Kidney epithelial cell (primary cell): ENCODE measurements at regions not wholly inside any gene's neighbourhood (a gene's known extent, or its start where the extent isn't known, plus 50 kb on each side); places are given as distances from the start of the nearest gene placed in this dataset.

ENCODE experiments used
- DNase-seq: peaks from one replicate; pipeline ENCODE4 v3.0.0-alpha.2; 2010; ENCODE audit warnings: low read depth
- H3K27me3 ChIP-seq: 2 replicates; pipeline ENCODE4 v1.6.0; 2011; ENCODE audit warnings: low read length; ENCODE audit not compliant: control insufficient read depth, insufficient read depth
- H3K36me3 ChIP-seq: 2 replicates; pipeline ENCODE4 v1.5.1; 2011; ENCODE audit warnings: low read length; ENCODE audit not compliant: control insufficient read depth, insufficient read depth
- H3K4me3 ChIP-seq: 2 replicates; pipeline ENCODE4 v1.5.1; 2011; ENCODE audit warnings: low read depth, mild to moderate bottlenecking, control low read depth, low read length
- TF ChIP-seq, protein P1 (sequence below): IDR thresholded peaks from 2 replicates; pipeline ENCODE4 v1.5.1; 2011; ENCODE audit warnings: mild to moderate bottlenecking, moderate library complexity, low read length, control low read depth, inconsistent platforms; ENCODE audit not compliant: insufficient read depth, poor library complexity, severe bottlenecking

DNA sequence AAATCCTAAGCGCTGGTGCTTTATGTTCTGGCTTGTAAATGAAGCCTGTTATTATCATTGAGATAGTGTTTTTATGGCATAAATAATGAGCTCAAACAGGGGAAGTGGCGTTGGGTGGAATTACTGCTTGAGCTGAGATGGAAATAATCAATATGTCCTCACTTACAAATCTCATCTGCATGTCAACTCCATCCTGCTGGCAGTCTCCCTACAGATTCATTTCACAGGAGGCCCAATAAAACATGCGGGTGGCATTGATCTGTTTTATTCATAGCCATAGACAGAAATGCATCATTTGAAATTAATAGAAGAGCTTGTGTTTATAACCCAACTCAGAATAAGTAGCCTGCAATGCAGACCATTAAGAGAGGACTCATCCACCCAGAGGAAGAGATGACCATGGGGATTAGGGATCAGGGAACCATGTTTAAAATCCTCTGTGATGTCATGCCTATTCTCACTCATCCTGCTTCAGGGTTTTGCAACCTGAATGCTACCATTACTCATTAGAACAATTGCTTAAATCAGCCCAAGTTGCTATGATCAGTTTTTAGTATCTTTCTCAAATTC, 680.4 kb downstream of the TLR4 start:
- H3K27me3 ChIP-seq: no peaks in the 10 kb centered on the region
- no peaks in the 10 kb centered on the region for H3K36me3 ChIP-seq
- no peak for DNase-seq
- TF ChIP-seq, protein P1, sequence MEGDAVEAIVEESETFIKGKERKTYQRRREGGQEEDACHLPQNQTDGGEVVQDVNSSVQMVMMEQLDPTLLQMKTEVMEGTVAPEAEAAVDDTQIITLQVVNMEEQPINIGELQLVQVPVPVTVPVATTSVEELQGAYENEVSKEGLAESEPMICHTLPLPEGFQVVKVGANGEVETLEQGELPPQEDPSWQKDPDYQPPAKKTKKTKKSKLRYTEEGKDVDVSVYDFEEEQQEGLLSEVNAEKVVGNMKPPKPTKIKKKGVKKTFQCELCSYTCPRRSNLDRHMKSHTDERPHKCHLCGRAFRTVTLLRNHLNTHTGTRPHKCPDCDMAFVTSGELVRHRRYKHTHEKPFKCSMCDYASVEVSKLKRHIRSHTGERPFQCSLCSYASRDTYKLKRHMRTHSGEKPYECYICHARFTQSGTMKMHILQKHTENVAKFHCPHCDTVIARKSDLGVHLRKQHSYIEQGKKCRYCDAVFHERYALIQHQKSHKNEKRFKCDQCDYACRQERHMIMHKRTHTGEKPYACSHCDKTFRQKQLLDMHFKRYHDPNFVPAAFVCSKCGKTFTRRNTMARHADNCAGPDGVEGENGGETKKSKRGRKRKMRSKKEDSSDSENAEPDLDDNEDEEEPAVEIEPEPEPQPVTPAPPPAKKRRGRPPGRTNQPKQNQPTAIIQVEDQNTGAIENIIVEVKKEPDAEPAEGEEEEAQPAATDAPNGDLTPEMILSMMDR: no peak
- no peak overlapping the region for H3K4me3 ChIP-seq

DNA sequence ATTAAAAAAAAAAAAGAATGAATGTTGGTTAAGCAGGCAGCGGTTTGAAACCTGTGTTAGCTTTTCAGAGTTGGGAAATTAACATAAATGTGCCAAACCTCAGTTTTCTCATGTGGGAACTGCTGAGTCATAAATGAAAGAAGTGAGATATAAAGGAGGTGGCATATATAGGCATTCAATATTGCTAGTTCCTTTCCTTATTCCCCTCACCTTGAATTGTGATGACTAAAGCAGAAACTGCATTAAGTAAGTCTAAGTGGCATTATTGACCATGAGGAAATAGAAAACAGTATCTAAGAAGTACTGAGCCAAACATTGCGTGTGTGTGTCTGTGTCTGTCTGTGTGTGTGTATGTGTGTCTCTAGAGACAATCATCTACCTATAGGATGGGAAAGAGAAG, 691.2 kb downstream of the TLR4 start:
- no peak for DNase-seq
- no peaks in the 10 kb centered on the region for H3K36me3 ChIP-seq
- TF ChIP-seq, protein P1: no peak
- no peaks in the 10 kb centered on the region for H3K27me3 ChIP-seq
- H3K4me3 ChIP-seq: no peak overlapping the region

- Histone ChIP-seq H3K4me3 (no peak overlapping the region), H3K36me3 (no peaks in the 10 kb centered on the region), H3K27me3 (no peaks in the 10 kb centered on the region)
- TF ChIP-seq, protein P1: no peak
- DNase-seq: no peak
Observed at GRCh38 chr9:118401546-118401945, 697.3 kb downstream of the TLR4 start.

GRCh38 chr9:118414676-118415075, 710.5 kb downstream of the TLR4 start:
- TF ChIP-seq, protein P1: no peak
- Histone ChIP-seq H3K27me3 (no peaks in the 10 kb centered on the region), H3K4me3 (no peak overlapping the region), H3K36me3 (no peaks in the 10 kb centered on the region)
- DNase-seq: no peak

DNA sequence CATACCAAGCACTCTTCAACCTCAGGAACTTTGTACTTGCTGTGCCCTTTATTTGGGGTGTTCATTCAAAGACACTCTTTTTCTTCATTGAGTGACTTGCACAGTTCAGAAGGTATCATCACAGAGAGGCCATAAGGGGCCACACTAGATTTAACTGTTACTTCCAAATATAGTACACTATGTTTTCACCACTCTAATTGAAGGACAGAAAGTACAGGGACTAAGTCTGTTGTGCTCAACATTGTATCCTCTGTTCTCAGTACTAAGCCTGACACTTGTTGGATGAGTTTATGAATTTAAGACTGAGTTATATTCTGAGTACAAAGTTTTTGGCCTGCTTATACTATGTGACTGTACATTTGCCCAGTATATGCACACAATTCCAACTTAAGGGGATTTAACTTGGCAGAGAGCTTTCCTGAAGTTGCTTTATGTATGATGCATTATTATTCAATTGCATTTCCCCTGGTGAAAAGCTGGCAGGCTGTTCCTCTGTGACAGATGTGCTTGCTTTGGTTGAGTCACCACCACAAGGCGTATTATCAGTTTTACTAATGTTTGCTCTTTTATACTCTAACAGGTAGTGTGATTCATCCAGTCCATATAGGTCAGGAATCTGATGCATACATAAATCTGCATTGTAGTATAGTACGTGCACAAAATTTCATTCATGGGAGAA, 714.8 kb downstream of the TLR4 start:
- no peak for DNase-seq
- H3K27me3 ChIP-seq: no peaks in the 10 kb centered on the region
- no peak overlapping the region for H3K4me3 ChIP-seq
- TF ChIP-seq, protein P1: no peak
- H3K36me3 ChIP-seq: no peaks in the 10 kb centered on the region

- TF ChIP-seq, protein P1: no peak
- H3K27me3 ChIP-seq: no peaks in the 10 kb centered on the region
- no peak overlapping the region for H3K4me3 ChIP-seq
- no peak for DNase-seq
- no peaks in the 10 kb centered on the region for H3K36me3 ChIP-seq
Observed at GRCh38 chr9:118419676-118420075, 715.5 kb downstream of the TLR4 start.
